NCI-H446 treated with DMSO at 0.1 percent for 48 hours (cell line): ENCODE measurements at regions not wholly inside any gene's neighbourhood (a gene's known extent, or its start where the extent isn't known, plus 50 kb on each side); places are given as distances from the start of the nearest gene placed in this dataset.
A peak's percentile ranks its signal among the peaks of the same experiment; 100 is the strongest.
"Not testable (repeated sequence)": the region's sequence is repeated elsewhere in the genome, so short reads cannot be mapped to it uniquely, and the experiment has no call there.

Experiments
- DNase-seq: peaks from one replicate; lab custom pipeline; 2025; lab: John Stamatoyannopoulos, UW

DNA sequence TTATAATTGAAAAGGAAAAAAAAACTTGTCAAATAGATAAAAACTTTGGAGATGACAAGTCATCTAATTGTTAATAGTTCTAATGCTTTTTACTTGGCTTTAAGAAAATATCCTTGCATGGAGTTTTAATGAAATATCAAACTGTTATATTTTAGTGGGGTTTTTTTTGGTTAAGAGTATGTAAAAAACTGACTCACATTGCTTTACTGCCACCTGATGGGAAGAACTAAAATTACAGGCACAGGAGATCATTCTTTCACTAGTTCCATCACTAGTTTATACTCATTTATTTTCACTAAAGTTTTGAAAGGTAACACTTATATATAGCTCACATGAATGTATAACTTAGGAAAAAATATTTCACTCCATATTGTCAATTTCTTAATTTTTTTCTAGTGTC, 309.1 kb downstream of the LMBRD1 start:
- peak; percentile 17 for DNase-seq

DNA sequence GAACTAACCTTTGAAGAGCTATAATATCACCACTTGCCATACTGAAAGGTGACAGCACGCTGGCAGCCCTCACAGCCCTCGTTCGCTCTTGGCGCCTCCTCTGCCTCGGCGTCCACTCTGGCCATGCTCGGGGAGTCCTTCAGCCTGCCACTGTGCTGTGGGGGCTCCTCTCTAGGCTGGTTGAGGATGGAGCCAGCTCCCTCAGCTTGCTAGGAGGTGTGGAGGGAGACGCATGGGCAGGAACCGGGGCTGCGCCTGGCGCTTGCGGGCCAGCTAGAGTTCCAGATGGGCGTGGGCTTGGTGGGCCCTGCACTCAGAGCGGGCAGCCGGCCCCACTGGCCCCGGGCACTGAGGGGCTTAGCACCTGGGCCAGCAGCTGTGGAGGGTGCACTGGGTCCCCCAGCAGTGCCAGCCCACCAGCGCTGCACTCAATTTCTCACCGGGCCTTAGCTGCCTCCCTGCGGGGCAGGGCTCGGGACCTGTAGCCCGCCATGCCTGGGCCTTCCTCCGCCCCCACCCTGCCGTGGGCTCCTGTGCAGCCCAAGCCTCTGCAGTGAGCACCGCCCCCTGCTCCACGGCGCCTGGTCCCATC, 329.7 kb downstream of the LMBRD1 start:
- DNase-seq, result no peak

DNA sequence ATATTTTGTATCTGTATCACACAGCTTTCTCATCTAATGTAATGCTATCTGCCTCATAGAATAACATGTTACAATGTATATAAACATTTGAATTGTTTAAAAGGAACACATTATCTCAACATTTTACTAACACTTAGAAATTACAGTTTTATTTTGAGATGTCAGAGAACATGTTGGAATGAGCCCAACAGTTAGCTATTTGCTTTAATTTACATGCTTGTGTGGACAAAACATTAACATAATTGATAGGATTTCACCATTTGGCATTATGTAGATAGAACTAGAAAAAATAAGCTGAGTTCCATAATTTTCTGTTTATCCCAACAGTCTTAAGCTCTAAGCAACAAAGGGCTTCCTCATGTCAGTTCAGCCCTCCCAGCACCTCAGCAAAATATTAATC, 330.9 kb downstream of the LMBRD1 start:
- DNase-seq, result no peak

DNA sequence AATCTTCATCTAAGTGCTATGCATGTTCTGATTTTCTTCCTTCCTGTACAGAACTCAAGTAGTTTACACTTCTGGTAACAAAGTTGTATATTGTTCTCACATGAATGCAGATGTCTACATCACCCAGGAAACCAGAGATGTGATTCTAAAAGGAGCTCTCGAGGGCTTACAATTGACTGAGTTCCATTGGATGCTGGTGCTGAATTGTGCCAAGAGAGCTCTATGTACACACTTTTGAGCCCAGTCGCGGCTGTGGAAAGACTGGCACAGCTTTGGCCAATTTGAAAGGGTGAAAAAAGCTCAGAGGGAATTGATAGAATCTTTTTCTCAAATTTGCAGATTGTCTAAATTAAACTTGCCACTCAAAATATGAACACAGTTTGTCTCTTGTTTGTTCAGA, 340.7 kb downstream of the LMBRD1 start:
- DNase-seq, result peak; percentile 36

DNA sequence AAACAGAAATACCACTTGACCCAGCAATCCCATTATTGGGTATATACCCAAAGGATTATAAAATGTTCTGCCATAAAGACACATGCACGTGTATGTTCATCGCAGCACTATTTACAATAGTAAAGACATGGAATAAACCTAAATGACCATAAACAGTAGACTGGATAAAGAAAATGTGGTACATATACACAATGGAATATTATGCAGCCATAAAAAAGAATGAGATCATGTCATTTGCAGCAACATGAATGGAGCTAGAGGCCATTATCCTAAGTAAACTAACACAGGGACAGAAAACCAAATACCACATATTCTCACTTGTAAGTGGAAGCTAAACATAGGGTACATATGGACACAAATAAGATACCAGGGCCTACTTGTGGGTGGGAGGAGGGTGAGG, 342.2 kb downstream of the LMBRD1 start:
- DNase-seq, result not testable (repeated sequence)

DNA sequence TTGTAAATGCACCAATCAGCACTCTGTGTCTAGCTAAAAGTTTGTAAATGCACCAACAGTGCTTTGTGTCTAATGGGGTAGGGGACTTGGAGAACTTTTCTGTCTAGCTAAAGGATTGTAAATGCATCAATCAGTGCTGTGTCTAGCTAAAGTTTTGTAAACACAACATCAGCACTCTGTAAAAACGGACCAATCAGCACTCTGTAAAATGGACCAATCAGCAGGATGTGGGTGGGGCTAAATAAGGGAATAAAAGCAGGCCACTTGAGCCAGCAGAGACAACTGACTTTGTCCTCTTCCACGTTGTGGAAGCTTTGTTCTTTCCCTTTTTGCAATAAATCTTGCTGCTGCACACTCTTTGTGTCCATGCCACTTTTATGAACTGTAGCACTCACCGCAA, 346.3 kb downstream of the LMBRD1 start:
- not testable (repeated sequence) for DNase-seq

DNA sequence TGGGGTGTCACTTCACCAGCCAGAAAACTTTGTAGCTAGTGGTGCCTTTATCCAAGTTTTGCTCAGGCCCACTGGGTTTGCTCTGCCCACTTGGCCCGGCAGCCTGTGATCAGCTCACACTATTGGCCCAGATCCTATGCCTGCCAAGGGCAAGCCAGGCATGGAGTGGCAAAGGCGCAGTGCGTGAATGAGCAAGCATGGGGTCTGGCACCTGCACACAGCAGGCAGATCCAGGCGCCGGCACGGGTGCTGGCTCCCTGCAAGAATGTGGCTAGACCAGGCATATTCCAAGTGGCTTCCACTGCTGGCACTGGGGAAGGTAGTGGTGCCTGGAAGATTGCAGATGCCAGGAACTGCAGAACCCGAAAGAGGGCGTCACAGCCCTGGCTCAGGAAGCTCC, 346.9 kb downstream of the LMBRD1 start:
- DNase-seq, result peak; percentile 91
